SK-N-DZ (cell line): ENCODE measurements at regions not wholly inside any gene's neighbourhood (a gene's known extent, or its start where the extent isn't known, plus 50 kb on each side); places are given as distances from the start of the nearest gene placed in this dataset.
"Not testable (repeated sequence)": the region's sequence is repeated elsewhere in the genome, so short reads cannot be mapped to it uniquely, and the experiment has no call there.

ENCODE experiments used
- DNase-seq: peaks from one replicate; pipeline ENCODE4 v3.0.0-alpha.2; 2015; ENCODE audit warnings: low spot score
- small RNA-seq, 2 experiments: library from RNA; depleted of rRNA; stranded (forward); fragments of <200 nt; gene quantifications; one replicate each; pipeline ENCODE3, GENCODE V24; 2014

- not testable (repeated sequence) for DNase-seq
Measured at GRCh38 chr7:34581698-34582097, 76.3 kb upstream of the NPSR1 start.

- no peak for DNase-seq
Measured at GRCh38 chr7:34584526-34584925, 73.5 kb upstream of the NPSR1 start.

- DNase-seq, result no peak
Measured at GRCh38 chr7:34596887-34597286, 61.1 kb upstream of the NPSR1 start.

GRCh38 chr7:34603711-34604444 is 54.1 kb upstream of the NPSR1 start:
- DNase-seq, result no peak

Small RNAs in the stretch of these regions (small RNA-seq; reads per million reads assigned to genes)
- 0 reads per million in 2 experiments for gene RNU6-438P
